Right lobe of liver (tissue), 4 donors: ENCODE measurements at regions not wholly inside any gene's neighbourhood (a gene's known extent, or its start where the extent isn't known, plus 50 kb on each side); places are given as distances from the start of the nearest gene placed in this dataset.

Source experiments
- POLR2A ChIP-seq: fragments of 450-650 bp; IDR thresholded peaks from one replicate; pipeline ENCODE4 v1.6.1; 2017; ENCODE audit warnings: antibody characterized with exemption, mild to moderate bottlenecking
- TF ChIP-seq, protein P1 (sequence below), 4 donors: fragments of 200-600 bp in 3 of 4; fragments of 450-650 bp in 1 of 4; IDR thresholded peaks; one replicate each; pipeline versions ENCODE4 v1.5.1 to v1.8.0; 2016 to 2022; ENCODE audit warnings: antibody characterized with exemption in 4 of 4, mild to moderate bottlenecking in 2 of 4
- donor health status: DM: no; HTN: no; CAD: no.
- donor health status: DM: no; HTN: no; CAD: no.
- donor health status: DM: no; HTN: yes; CAD: no.

- TF ChIP-seq POLR2A: no peak
- TF ChIP-seq, protein P1, sequence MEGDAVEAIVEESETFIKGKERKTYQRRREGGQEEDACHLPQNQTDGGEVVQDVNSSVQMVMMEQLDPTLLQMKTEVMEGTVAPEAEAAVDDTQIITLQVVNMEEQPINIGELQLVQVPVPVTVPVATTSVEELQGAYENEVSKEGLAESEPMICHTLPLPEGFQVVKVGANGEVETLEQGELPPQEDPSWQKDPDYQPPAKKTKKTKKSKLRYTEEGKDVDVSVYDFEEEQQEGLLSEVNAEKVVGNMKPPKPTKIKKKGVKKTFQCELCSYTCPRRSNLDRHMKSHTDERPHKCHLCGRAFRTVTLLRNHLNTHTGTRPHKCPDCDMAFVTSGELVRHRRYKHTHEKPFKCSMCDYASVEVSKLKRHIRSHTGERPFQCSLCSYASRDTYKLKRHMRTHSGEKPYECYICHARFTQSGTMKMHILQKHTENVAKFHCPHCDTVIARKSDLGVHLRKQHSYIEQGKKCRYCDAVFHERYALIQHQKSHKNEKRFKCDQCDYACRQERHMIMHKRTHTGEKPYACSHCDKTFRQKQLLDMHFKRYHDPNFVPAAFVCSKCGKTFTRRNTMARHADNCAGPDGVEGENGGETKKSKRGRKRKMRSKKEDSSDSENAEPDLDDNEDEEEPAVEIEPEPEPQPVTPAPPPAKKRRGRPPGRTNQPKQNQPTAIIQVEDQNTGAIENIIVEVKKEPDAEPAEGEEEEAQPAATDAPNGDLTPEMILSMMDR (IDR thresholded peaks at IDR 0.05): peak; percentile 22 to 52 (median 51)
These were observed 1108.1 kb downstream of the PCDH19 start for GRCh38 chrX:99301990-99302389.
